Mesothelial cell of epicardium (in vitro differentiated cells): ENCODE measurements at regions not wholly inside any gene's neighbourhood (a gene's known extent, or its start where the extent isn't known, plus 50 kb on each side); places are given as distances from the start of the nearest gene placed in this dataset.

Experiments
- DNase-seq, 2 experiments: peaks; one replicate each; pipeline ENCODE4 v3.0.0; 2021; ENCODE audit warnings: low spot score in 2 of 2; ENCODE audit not compliant: unreplicated experiment in 2 of 2
- H3K27ac Mint-ChIP-seq: 2 replicates; pipeline ENCODE4 v1.8.0; 2021; ENCODE audit warnings: mixed read lengths
- H3K27me3 Mint-ChIP-seq: 2 replicates; pipeline ENCODE4 v1.8.0; 2021; ENCODE audit warnings: low read depth, mixed read lengths
- H3K36me3 Mint-ChIP-seq: 2 replicates; pipeline ENCODE4 v1.8.0; 2021; ENCODE audit warnings: mixed read lengths
- H3K4me1 Mint-ChIP-seq: 2 replicates; pipeline ENCODE4 v1.8.0; 2021; ENCODE audit warnings: mixed read lengths
- H3K4me3 Mint-ChIP-seq: 2 replicates; pipeline ENCODE4 v1.8.0; 2021; ENCODE audit warnings: mild to moderate bottlenecking, moderate library complexity, mixed read lengths
- H3K9me3 Mint-ChIP-seq: 2 replicates; pipeline ENCODE4 v1.8.0; 2021; ENCODE audit warnings: mixed read lengths
- TF ChIP-seq, protein P1 (sequence below): fragments of 200-600 bp; sonication (generic); IDR thresholded peaks from one replicate; pipeline ENCODE4 v1.5.0; 2021; ENCODE audit warnings: antibody characterized with exemption; ENCODE audit not compliant: unreplicated experiment

DNA sequence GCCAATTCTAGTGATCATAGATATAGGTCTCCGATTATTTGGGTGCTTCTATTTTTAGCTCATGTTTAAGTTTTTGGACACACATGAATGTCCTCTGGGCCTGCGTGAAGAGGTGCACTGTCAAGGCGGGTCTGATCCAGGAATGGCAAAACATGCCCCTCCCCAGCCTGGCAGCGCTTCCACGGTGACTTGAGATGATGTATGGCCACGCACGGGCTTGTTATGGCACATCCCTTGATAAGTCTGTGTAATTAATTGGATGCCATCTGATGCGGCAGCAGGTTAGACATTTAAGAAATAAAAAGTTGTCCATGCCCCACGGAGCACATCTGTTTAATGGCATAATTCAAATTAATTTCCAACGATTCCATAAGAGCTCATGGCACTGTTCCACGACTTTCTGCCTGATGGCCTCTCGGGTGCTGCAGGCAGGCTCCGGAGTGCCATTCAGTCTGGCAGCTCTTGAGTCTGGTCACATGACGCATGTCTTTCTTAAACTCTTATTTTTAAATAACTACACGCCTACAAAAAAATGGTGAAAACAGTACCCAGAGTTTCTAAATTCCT, 151.4 kb downstream of the ACKR3 start:
- Mint-ChIP-seq H3K9me3 (no peaks in the 10 kb centered on the region), H3K27ac (peak overlapping the region; percentile 27), H3K27me3 (no peaks in the 10 kb centered on the region), H3K36me3 (no peaks in the 10 kb centered on the region), H3K4me3 (no peak overlapping the region), H3K4me1 (peaks cover 44% of the 10 kb centered on the region)
- DNase-seq = no peak
- TF ChIP-seq, protein P1, sequence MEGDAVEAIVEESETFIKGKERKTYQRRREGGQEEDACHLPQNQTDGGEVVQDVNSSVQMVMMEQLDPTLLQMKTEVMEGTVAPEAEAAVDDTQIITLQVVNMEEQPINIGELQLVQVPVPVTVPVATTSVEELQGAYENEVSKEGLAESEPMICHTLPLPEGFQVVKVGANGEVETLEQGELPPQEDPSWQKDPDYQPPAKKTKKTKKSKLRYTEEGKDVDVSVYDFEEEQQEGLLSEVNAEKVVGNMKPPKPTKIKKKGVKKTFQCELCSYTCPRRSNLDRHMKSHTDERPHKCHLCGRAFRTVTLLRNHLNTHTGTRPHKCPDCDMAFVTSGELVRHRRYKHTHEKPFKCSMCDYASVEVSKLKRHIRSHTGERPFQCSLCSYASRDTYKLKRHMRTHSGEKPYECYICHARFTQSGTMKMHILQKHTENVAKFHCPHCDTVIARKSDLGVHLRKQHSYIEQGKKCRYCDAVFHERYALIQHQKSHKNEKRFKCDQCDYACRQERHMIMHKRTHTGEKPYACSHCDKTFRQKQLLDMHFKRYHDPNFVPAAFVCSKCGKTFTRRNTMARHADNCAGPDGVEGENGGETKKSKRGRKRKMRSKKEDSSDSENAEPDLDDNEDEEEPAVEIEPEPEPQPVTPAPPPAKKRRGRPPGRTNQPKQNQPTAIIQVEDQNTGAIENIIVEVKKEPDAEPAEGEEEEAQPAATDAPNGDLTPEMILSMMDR = no peak

DNA sequence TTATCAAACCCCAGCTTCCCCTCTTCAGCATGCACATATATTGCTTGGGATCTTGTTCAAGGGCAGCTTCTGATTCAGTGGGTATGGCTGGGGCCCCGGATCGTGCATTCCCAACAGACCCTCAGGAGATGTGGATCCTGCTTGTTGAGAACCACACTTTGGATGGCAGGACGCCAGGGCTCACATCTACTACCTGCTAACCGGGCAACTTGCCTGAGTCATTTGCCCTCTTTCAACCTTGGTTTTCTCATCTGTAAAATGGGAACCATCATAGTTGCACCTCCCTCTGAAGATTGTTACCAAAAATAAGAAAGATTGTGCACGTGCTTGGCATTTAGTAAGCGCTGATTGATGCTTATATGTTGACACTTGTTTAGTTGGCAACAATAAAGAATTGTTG, 154.6 kb downstream of the ACKR3 start:
- Mint-ChIP-seq H3K4me1 (peaks cover 20% of the 10 kb centered on the region), H3K4me3 (no peak overlapping the region), H3K27me3 (no peaks in the 10 kb centered on the region), H3K9me3 (no peaks in the 10 kb centered on the region), H3K36me3 (no peaks in the 10 kb centered on the region), H3K27ac (no peak overlapping the region)
- no peak for DNase-seq
- TF ChIP-seq, protein P1 = no peak

- Mint-ChIP-seq H3K4me1 (peaks cover 3% of the 10 kb centered on the region), H3K36me3 (no peaks in the 10 kb centered on the region), H3K27ac (no peak overlapping the region), H3K9me3 (no peaks in the 10 kb centered on the region), H3K27me3 (no peaks in the 10 kb centered on the region), H3K4me3 (no peak overlapping the region)
- TF ChIP-seq, protein P1 = no peak
- no peak for DNase-seq
These were observed 157.3 kb downstream of the ACKR3 start for GRCh38 chr2:236726701-236727450.

- TF ChIP-seq, protein P1 = no peak
- Mint-ChIP-seq H3K27me3 (no peaks in the 10 kb centered on the region), H3K27ac (no peak overlapping the region), H3K4me3 (no peak overlapping the region), H3K9me3 (no peaks in the 10 kb centered on the region), H3K4me1 (no peaks in the 10 kb centered on the region), H3K36me3 (no peaks in the 10 kb centered on the region)
- no peak for DNase-seq
These were observed 159.5 kb downstream of the ACKR3 start for GRCh38 chr2:236728916-236729670.

GRCh38 chr2:236730393-236730792, 160.8 kb downstream of the ACKR3 start:
- H3K4me3 Mint-ChIP-seq = no peak overlapping the region
- H3K36me3 Mint-ChIP-seq = no peaks in the 10 kb centered on the region
- no peak for DNase-seq
- H3K9me3 Mint-ChIP-seq = no peaks in the 10 kb centered on the region
- TF ChIP-seq, protein P1 = no peak
- H3K4me1 Mint-ChIP-seq = peaks cover 2% of the 10 kb centered on the region
- no peaks in the 10 kb centered on the region for H3K27me3 Mint-ChIP-seq
- no peak overlapping the region for H3K27ac Mint-ChIP-seq
